Stimulated activated CD8-positive, alpha-beta memory T cell treated with anti-CD3 and anti-CD28 coated beads, Interleukin-12 subunit alpha, Interleukin-12 subunit beta, amount 100 ng/mL, for 24 hours (primary cell): ENCODE measurements at regions not wholly inside any gene's neighbourhood (a gene's known extent, or its start where the extent isn't known, plus 50 kb on each side); places are given as distances from the start of the nearest gene placed in this dataset.
"Not testable (repeated sequence)": the region's sequence is repeated elsewhere in the genome, so short reads cannot be mapped to it uniquely, and the experiment has no call there.

Experiments
- DNase-seq: peaks from one replicate; pipeline ENCODE4 v3.0.0-alpha.2; 2020; ENCODE audit errors: extremely low read depth

DNA sequence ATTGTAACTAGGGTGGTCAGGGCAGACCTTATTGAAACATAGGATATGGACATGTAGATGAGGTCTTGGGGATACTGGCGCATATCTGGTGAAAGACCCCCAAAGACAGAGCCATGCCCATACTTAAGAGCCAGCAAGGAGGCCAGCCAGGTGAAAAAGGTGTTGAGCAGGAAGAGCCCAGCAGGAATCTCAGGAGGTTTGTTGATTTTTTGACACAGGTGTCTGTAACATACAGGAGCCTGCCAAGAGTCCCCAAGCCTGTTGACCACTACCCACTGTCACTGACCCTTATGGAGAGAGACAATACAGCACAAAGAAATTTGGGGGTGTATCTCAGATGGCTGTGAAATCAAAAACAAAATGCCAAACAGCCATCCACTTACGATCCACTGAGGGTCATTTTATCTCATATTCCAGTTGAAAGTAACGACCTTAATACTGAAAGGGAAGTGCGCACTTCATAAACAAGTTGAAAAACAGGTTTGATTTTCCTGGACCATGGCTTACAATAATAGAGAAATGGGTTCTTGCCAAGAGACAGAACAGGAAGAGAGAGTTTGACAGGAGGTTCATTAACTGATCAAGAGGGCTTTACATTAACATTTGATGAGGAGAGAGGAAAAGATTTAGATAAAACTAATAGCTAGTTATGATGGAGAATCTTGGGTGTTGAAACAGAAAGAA lies 163.6 kb downstream of the GLUL start:
- DNase-seq = no peak

- no peak for DNase-seq
Observed at GRCh38 chr1:182226618-182227017, 165.0 kb downstream of the GLUL start.

- DNase-seq = not testable (repeated sequence)
Observed at GRCh38 chr1:182225755-182226154, 164.2 kb upstream of the ZNF648 start.

DNA sequence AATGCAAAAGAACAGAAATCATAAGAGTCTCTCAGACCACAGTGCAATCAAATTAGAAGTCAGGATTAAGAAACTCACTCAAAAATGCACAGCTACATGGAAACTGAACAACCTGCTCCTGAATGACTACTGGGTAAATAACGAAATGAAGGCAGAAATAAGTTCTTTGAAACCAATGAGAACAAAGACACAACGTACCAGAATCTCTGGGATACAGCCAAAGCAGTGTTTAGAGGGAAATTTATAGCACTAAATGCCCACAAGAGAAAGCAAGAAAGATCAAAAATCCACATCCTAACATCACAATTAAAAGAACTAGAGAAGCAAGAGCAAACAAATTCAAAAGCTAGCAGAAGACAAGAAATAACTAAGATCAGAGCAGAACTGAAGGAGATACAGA lies 160.5 kb upstream of the ZNF648 start:
- DNase-seq = not testable (repeated sequence)

GRCh38 chr1:182221367-182221766 lies 159.9 kb upstream of the ZNF648 start:
- DNase-seq = not testable (repeated sequence)

- no peak for DNase-seq
Observed at GRCh38 chr1:182217967-182218366, 156.5 kb upstream of the ZNF648 start.

GRCh38 chr1:182217071-182217470 lies 155.6 kb upstream of the ZNF648 start:
- DNase-seq = no peak

DNA sequence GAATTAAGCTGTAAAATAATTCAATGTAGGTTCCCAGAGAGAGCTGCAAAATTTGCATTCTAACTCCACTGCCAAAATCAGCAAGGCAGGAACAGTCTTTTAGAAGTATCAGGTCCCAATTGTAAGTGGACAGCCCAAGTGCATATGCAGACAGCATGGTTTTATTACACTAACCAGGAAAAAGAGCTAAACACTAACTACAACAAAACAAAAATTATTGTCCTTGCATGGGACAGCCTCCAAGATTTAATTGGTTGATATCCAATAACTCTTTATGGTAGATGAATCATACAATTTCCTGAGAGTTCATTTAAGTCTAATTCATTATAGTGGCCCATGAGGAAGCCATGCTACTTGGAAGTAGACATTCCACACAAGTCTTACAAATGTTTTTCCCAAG lies 154.3 kb upstream of the ZNF648 start:
- DNase-seq = no peak

- DNase-seq = no peak
Observed at GRCh38 chr1:182213163-182213562, 151.7 kb upstream of the ZNF648 start.

DNA sequence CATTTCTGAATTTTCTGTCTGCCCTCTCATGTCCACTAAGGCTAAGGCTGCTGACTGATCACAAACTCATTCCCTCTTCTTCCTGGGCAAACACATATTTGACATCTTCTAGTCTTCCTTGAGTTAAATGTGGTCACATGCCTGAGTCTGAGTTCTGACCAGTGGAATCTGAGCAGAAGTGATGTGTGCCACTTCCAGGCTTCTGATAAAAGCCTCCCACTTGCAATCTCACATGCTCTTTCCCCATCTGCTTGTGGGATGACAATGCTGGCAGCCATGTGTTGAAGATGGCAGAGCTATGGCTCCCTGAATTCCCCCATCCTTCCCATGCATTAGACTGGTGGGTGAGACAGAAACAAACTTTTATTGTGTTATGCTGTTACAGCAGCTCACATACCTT lies 149.9 kb upstream of the ZNF648 start:
- DNase-seq = no peak

DNA sequence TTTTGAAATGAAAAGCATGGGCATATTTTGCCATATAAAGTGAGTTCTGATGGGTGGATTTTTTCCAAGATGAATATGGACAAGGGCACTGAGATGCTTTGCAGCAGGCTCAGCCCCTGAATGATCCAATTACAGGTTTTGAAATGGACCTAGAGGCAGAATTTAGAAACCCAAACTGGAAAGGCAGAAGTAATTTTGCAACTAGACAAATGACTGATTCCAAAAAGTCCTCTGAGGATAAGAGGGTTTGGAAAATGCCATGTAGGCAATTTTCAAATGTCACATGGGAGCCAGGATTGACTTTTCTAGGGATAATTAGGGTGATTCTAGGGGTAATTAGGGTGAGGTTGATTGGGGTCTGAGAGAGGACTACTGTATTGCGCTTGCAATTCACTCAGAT lies 148.9 kb upstream of the ZNF648 start:
- no peak for DNase-seq

- DNase-seq = no peak
Observed at GRCh38 chr1:182207300-182207699, 145.8 kb upstream of the ZNF648 start.

- DNase-seq = no peak
Observed at GRCh38 chr1:182206626-182207239, 145.2 kb upstream of the ZNF648 start.

- DNase-seq = no peak
Observed at GRCh38 chr1:182205351-182206022, 144.0 kb upstream of the ZNF648 start.

- no peak for DNase-seq
Observed at GRCh38 chr1:182203191-182203875, 141.8 kb upstream of the ZNF648 start.

GRCh38 chr1:182201490-182201889 lies 140.0 kb upstream of the ZNF648 start:
- DNase-seq = not testable (repeated sequence)

- DNase-seq = no peak
Observed at GRCh38 chr1:182200025-182200812, 138.7 kb upstream of the ZNF648 start.

GRCh38 chr1:182198006-182198605 lies 136.6 kb upstream of the ZNF648 start:
- DNase-seq = no peak

- no peak for DNase-seq
Observed at GRCh38 chr1:182196897-182197870, 135.7 kb upstream of the ZNF648 start.

DNA sequence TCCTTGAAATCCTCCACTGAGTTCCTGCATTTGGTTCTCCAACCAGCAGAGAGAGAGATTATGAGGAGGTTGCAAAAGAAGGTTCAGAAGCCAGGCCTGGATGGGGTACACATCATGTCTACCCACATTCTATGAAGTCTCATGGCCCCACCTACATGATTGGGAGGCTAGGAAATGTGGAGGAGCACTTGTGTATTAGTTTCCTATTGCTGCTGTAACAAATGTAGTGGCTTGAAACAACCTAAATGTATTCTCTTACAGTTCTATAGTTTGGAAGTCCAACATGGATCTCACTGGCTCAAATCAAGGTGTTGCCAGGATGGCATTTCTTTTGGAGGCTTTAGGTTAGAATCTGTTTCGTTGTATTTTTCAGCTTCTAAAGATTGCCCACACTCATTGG lies 134.2 kb upstream of the ZNF648 start:
- no peak for DNase-seq
